ENCODE measurements at regions not wholly inside any gene's neighbourhood (a gene's known extent, or its start where the extent isn't known, plus 50 kb on each side); places are given as distances from the start of the nearest gene placed in this dataset.

DNA sequence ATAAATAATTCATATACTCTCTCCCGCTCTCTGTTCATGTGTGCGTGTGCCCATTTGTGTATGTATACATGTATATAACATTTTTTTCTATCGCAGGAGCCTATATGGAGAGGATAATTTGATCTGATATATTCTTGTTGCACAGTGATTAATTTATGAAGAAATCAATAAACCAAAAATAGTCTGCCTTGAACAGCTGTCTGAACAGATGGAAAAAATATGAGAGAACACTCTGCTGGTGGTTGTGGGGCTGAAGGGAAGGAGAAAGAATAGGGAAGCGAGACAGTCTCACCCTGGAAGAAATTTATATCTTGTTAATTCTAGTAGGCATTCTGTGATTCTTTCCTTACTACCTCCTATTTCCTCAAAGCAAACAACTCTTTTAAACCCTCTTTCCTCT, 96.6 kb upstream of the B3GAT2 start:
- Histone ChIP-seq H3K4me3 (no peak overlapping the region), H3K9me3 (no peaks in the 10 kb centered on the region), H3K27ac (no peak overlapping the region), H3K36me3 (no peaks in the 10 kb centered on the region), H3K27me3 (no peaks in the 10 kb centered on the region), H3K4me1 (no peaks in the 10 kb centered on the region)
- no peak for DNase-seq
- TF ChIP-seq POLR2AphosphoS5 (IDR thresholded peaks at IDR 0.05) (no peak), EP300 (IDR thresholded peaks at IDR 0.05; ENCODE audit: low read depth) (no peak), POLR2A (IDR thresholded peaks at IDR 0.05) (no peak)
- TF ChIP-seq, protein P1, sequence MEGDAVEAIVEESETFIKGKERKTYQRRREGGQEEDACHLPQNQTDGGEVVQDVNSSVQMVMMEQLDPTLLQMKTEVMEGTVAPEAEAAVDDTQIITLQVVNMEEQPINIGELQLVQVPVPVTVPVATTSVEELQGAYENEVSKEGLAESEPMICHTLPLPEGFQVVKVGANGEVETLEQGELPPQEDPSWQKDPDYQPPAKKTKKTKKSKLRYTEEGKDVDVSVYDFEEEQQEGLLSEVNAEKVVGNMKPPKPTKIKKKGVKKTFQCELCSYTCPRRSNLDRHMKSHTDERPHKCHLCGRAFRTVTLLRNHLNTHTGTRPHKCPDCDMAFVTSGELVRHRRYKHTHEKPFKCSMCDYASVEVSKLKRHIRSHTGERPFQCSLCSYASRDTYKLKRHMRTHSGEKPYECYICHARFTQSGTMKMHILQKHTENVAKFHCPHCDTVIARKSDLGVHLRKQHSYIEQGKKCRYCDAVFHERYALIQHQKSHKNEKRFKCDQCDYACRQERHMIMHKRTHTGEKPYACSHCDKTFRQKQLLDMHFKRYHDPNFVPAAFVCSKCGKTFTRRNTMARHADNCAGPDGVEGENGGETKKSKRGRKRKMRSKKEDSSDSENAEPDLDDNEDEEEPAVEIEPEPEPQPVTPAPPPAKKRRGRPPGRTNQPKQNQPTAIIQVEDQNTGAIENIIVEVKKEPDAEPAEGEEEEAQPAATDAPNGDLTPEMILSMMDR (IDR thresholded peaks at IDR 0.05) = no peak
- intact Hi-C loops (cut with DNase I; ENCODE audit: low total_unique reads) (no loop called here), in situ Hi-C loops (cut with MboI; ENCODE audit: low pct_ligation_motif_present in 1 of 4, low pct_unique_long_range_greater_than_20kb in 1 of 4, low sequenced_read_pairs in 3 of 4) (no loop called here)
- 82 to 86% methylated on average over 4 of the region's 4 CpGs for WGBS, 2 donors (ENCODE audit: low coverage in 1 of 2)

DNA sequence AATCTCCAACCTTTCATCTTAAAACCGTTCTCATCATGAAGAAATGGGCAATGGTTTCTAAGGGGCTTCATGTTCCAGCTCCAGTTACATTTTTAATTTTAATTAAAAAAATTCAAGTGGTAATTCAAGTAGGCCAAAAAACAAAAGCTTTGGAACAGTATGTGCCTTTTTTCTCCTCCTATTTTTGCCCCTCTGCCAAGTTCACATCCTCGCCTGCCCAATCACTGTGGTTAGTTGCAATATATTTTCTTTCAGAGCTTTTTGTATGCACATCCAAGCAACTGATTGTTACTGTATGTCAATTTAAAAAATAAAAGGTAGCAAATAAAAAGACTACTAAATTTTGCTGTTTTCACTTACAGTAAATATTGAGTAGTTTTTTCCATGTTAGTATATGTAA, 99.8 kb upstream of the B3GAT2 start:
- no peaks in the 10 kb centered on the region for H3K27me3 ChIP-seq
- DNase-seq = no peak
- no peak overlapping the region for H3K4me3 ChIP-seq
- intact Hi-C loops (cut with DNase I; ENCODE audit: low total_unique reads) (no loop called here), in situ Hi-C loops (cut with MboI; ENCODE audit: low pct_ligation_motif_present in 1 of 4, low pct_unique_long_range_greater_than_20kb in 1 of 4, low sequenced_read_pairs in 3 of 4) (no loop called here)
- no peaks in the 10 kb centered on the region for H3K4me1 ChIP-seq
- no peaks in the 10 kb centered on the region for H3K9me3 ChIP-seq
- H3K36me3 ChIP-seq = no peaks in the 10 kb centered on the region
- 33 to 67% methylated on average over 1 to 2 of the region's 2 CpGs for WGBS, 2 donors (ENCODE audit: low coverage in 1 of 2)
- TF ChIP-seq POLR2AphosphoS5 (IDR thresholded peaks at IDR 0.05) (no peak), EP300 (IDR thresholded peaks at IDR 0.05; ENCODE audit: low read depth) (no peak), POLR2A (IDR thresholded peaks at IDR 0.05) (no peak)
- TF ChIP-seq, protein P1 (IDR thresholded peaks at IDR 0.05) = no peak
- H3K27ac ChIP-seq = no peak overlapping the region

DNA sequence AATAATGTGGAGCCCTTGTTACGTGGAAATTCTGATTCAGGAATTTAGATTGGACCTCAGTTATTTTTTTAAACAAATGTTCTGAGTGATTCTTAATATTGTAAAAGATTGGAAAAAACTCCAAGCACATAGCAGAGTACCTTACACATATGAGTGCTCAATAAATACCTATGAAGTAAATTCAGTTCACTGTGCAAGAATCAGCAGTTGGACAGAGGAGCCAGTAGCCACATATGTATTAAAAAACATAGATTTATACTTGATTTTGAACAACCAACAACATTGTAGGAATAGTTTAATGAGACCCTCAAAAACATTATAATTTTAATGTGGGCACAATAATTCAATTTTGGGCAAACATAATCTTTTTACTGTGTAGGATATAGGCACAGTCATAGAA, 109.3 kb upstream of the B3GAT2 start:
- WGBS, 2 donors (ENCODE audit: low coverage in 1 of 2) = 77 to 100% methylated on average over 1 of the region's 1 CpG
- no peak for DNase-seq
- no peaks in the 10 kb centered on the region for H3K27me3 ChIP-seq
- no peak overlapping the region for H3K27ac ChIP-seq
- intact Hi-C loops (cut with DNase I; ENCODE audit: low total_unique reads) = no loop called here
- no peaks in the 10 kb centered on the region for H3K9me3 ChIP-seq
- H3K4me3 ChIP-seq = no peak overlapping the region
- no peak for TF ChIP-seq EP300 (IDR thresholded peaks at IDR 0.05; ENCODE audit: low read depth)
- TF ChIP-seq, protein P1 (IDR thresholded peaks at IDR 0.05) = no peak
- no peak for TF ChIP-seq POLR2AphosphoS5 (IDR thresholded peaks at IDR 0.05)
- no peak for TF ChIP-seq POLR2A (IDR thresholded peaks at IDR 0.05)
- no peaks in the 10 kb centered on the region for H3K36me3 ChIP-seq
- no peaks in the 10 kb centered on the region for H3K4me1 ChIP-seq
- in situ Hi-C loops (cut with MboI; ENCODE audit: low pct_ligation_motif_present in 1 of 4, low pct_unique_long_range_greater_than_20kb in 1 of 4, low sequenced_read_pairs in 3 of 4) = no loop called here

DNA sequence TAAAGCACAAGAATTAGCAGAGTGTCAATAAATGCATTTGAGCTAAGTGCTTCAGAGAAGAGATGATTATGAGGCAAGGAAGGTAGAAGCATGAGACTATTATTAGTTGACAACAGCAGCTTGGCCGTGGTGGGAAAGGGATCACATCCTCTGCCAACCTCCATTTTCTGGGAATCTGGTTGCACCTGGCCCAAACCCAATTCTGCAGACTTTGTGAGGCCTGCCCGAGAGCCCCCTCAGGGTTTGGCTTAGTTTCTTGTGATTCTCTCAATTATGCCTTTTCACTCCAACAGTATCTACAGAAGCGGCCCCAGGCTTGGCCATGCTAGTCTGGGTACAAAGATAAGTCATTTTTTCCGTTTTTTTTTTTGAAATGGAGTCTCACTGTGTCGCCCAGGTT, 111.0 kb upstream of the B3GAT2 start:
- 71 to 83% methylated on average over 3 to 5 of the region's 5 CpGs for WGBS, 2 donors (ENCODE audit: low coverage in 1 of 2)
- Histone ChIP-seq H3K4me3 (no peak overlapping the region), H3K9me3 (no peaks in the 10 kb centered on the region), H3K4me1 (no peaks in the 10 kb centered on the region), H3K36me3 (no peaks in the 10 kb centered on the region), H3K27me3 (no peaks in the 10 kb centered on the region), H3K27ac (no peak overlapping the region)
- DNase-seq = no peak
- intact Hi-C loops (cut with DNase I; ENCODE audit: low total_unique reads) = no loop called here
- in situ Hi-C loops (cut with MboI; ENCODE audit: low pct_ligation_motif_present in 1 of 4, low pct_unique_long_range_greater_than_20kb in 1 of 4, low sequenced_read_pairs in 3 of 4) = no loop called here
- TF ChIP-seq POLR2AphosphoS5 (IDR thresholded peaks at IDR 0.05) (no peak), EP300 (IDR thresholded peaks at IDR 0.05; ENCODE audit: low read depth) (no peak), POLR2A (IDR thresholded peaks at IDR 0.05) (no peak)
- TF ChIP-seq, protein P1 (IDR thresholded peaks at IDR 0.05) = no peak

All from transverse colon (tissue), 4 donors.